Tibial nerve (tissue), 4 donors: ENCODE measurements at regions not wholly inside any gene's neighbourhood (a gene's known extent, or its start where the extent isn't known, plus 50 kb on each side); places are given as distances from the start of the nearest gene placed in this dataset.

ENCODE experiments used
- DNase-seq, 2 donors: peaks; one replicate each; pipeline ENCODE4 v3.0.0-alpha.2; 2019; ENCODE audit warnings: low spot score in 2 of 2
- H3K27ac ChIP-seq, 4 donors: fragments of 200-600 bp; sonication (generic) in 3 of 4; one replicate each; pipeline ENCODE4 v1.5.1; 2017 to 2019; ENCODE audit warnings: mild to moderate bottlenecking in 1 of 4
- H3K27me3 ChIP-seq, 2 donors: fragments of 200-600 bp; sonication (generic) in 1 of 2; one replicate each; pipeline versions ENCODE4 v1.5.1 to v1.6.0; 2017 to 2019
- H3K36me3 ChIP-seq, 3 donors: fragments of 200-600 bp; sonication (generic); one replicate each; pipeline ENCODE4 v1.5.1; 2018 to 2019
- H3K4me1 ChIP-seq, 4 donors: fragments of 200-600 bp; sonication (generic) in 3 of 4; one replicate each; pipeline ENCODE4 v1.5.1; 2017 to 2019
- H3K4me3 ChIP-seq, 4 donors: fragments of 200-600 bp; sonication (generic) in 3 of 4; one replicate each; pipeline ENCODE4 v1.5.1; 2017 to 2019; ENCODE audit warnings: mild to moderate bottlenecking in 1 of 4, moderate library complexity in 1 of 4
- H3K9me3 ChIP-seq, 4 donors: fragments of 200-600 bp; sonication (generic) in 3 of 4; one replicate each; pipeline ENCODE4 v1.5.1; 2017 to 2019
- EP300 ChIP-seq, 2 donors: sonication (generic); formaldehyde crosslinking; IDR thresholded peaks; one replicate each; pipeline ENCODE4 v1.6.1; 2017; ENCODE audit warnings: antibody characterized with exemption in 2 of 2, mild to moderate bottlenecking in 1 of 2
- POLR2A ChIP-seq, 2 donors: fragments of 450-650 bp; IDR thresholded peaks; one replicate each; pipeline ENCODE4 v1.6.1; 2017; ENCODE audit warnings: antibody characterized with exemption in 2 of 2, mild to moderate bottlenecking in 2 of 2, moderate library complexity in 2 of 2
- WGBS, 2 donors: methylation state at CpG; one replicate each; pipeline ENCODE4 v1.1.5; 2018; 5-methylcytosine and 5-hydroxymethylcytosine counted together
- TF ChIP-seq, protein P1 (sequence below), 5 experiments: fragments of 200-600 bp in 3 of 5; fragments of 450-650 bp in 2 of 5; sonication (generic) in 3 of 5; IDR thresholded peaks; one replicate each; pipeline ENCODE4 v1.5.1; 2016 to 2019; ENCODE audit warnings: antibody characterized with exemption in 5 of 5, mild to moderate bottlenecking in 3 of 5, moderate library complexity in 2 of 5

DNA sequence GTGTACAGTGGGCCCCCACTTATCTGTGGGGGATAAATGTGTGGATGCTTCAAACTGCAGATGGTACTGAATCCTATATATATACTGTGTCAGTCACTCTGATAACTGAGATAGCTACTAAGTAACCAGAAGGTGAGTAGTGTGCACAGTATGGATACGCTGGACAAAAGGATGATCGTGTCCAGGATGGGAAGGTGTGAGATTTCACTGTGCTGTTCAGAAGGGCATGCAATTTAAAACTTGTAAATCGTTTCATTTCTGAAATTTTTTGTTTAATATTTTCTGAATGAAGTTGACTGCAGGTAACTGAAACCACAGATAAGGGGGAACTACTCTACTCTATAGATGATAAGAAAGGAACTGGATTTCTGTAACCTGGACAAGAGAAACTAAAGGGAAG lies 52.1 kb upstream of the SESN3 start:
- WGBS, 2 donors, result 90 to 95% methylated on average over 3 of the region's 3 CpGs
- TF ChIP-seq POLR2A (IDR thresholded peaks at IDR 0.05) (no peak), EP300 (IDR thresholded peaks at IDR 0.05) (no peak)
- TF ChIP-seq, protein P1, sequence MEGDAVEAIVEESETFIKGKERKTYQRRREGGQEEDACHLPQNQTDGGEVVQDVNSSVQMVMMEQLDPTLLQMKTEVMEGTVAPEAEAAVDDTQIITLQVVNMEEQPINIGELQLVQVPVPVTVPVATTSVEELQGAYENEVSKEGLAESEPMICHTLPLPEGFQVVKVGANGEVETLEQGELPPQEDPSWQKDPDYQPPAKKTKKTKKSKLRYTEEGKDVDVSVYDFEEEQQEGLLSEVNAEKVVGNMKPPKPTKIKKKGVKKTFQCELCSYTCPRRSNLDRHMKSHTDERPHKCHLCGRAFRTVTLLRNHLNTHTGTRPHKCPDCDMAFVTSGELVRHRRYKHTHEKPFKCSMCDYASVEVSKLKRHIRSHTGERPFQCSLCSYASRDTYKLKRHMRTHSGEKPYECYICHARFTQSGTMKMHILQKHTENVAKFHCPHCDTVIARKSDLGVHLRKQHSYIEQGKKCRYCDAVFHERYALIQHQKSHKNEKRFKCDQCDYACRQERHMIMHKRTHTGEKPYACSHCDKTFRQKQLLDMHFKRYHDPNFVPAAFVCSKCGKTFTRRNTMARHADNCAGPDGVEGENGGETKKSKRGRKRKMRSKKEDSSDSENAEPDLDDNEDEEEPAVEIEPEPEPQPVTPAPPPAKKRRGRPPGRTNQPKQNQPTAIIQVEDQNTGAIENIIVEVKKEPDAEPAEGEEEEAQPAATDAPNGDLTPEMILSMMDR (IDR thresholded peaks at IDR 0.05), result no peak
- H3K27ac ChIP-seq, result peak overlapping the region in 1 of 4 donors; percentile 14
- peaks cover 0 to 15% (median 4%) of the 10 kb centered on the region in 4 donors for H3K4me1 ChIP-seq
- H3K4me3 ChIP-seq, result no peak overlapping the region
- no peaks in the 10 kb centered on the region for H3K27me3 ChIP-seq
- no peaks in the 10 kb centered on the region for H3K36me3 ChIP-seq
- no peaks in the 10 kb centered on the region for H3K9me3 ChIP-seq
- no peak for DNase-seq

GRCh38 chr11:95282291-95282751 lies 51.3 kb upstream of the SESN3 start:
- Histone ChIP-seq H3K9me3 (no peaks in the 10 kb centered on the region), H3K36me3 (no peaks in the 10 kb centered on the region), H3K4me3 (no peak overlapping the region), H3K27me3 (no peaks in the 10 kb centered on the region), H3K27ac (peak overlapping the region in 1 of 4 donors; percentile 14), H3K4me1 (peaks cover 0 to 15% (median 4%) of the 10 kb centered on the region in 4 donors)
- no peak for DNase-seq
- TF ChIP-seq, protein P1 (IDR thresholded peaks at IDR 0.05), result no peak
- TF ChIP-seq EP300 (IDR thresholded peaks at IDR 0.05), result peak in 1 of 2 donors; percentile 72
- no peak for TF ChIP-seq POLR2A (IDR thresholded peaks at IDR 0.05)
- 41 to 45% methylated on average over 6 of the region's 6 CpGs for WGBS, 2 donors
